Neuronal stem cell (in vitro differentiated cells): ENCODE measurements at regions not wholly inside any gene's neighbourhood (a gene's known extent, or its start where the extent isn't known, plus 50 kb on each side); places are given as distances from the start of the nearest gene placed in this dataset.

ENCODE experiments used
- DNase-seq: peaks from one replicate; pipeline ENCODE4 v3.0.0-alpha.2; 2013; ENCODE audit warnings: low spot score
- H2AFZ ChIP-seq: one replicate; pipeline ENCODE4 v1.6.1; 2013; ENCODE audit warnings: mild to moderate bottlenecking, low read length, inconsistent platforms
- H2AK5ac ChIP-seq: 2 replicates; pipeline ENCODE4 v1.6.1; 2013; ENCODE audit warnings: low read depth, mild to moderate bottlenecking, inconsistent platforms, low read length, moderate library complexity, mixed read lengths
- H2BK120ac ChIP-seq: 2 replicates; pipeline ENCODE4 v1.6.1; 2013; ENCODE audit warnings: low read depth, mild to moderate bottlenecking, inconsistent platforms, low read length, moderate library complexity, mixed read lengths
- H2BK12ac ChIP-seq: one replicate; pipeline ENCODE4 v1.6.1; 2013; ENCODE audit warnings: low read length, inconsistent platforms
- H2BK15ac ChIP-seq: 2 replicates; pipeline ENCODE4 v1.6.1; 2013; ENCODE audit warnings: mild to moderate bottlenecking, low read length, inconsistent platforms, mixed read lengths
- H2BK5ac ChIP-seq: one replicate; pipeline ENCODE4 v1.6.1; 2013; ENCODE audit warnings: inconsistent platforms, mild to moderate bottlenecking, low read length, moderate library complexity
- H3K14ac ChIP-seq: one replicate; pipeline ENCODE4 v1.6.1; 2013; ENCODE audit warnings: low read length, inconsistent platforms
- H3K18ac ChIP-seq: 2 replicates; pipeline ENCODE4 v1.6.1; 2013; ENCODE audit warnings: low read length, inconsistent platforms
- H3K23ac ChIP-seq: 2 replicates; pipeline ENCODE4 v1.6.1; 2013; ENCODE audit warnings: low read depth, mild to moderate bottlenecking, mixed read lengths, low read length, inconsistent platforms; ENCODE audit not compliant: poor library complexity
- H3K27ac ChIP-seq: replicated peaks from 3 replicates; pipeline ENCODE4 v1.5.1; 2013; ENCODE audit warnings: low read length, inconsistent platforms
- H3K27me3 ChIP-seq, 3 experiments: 2 replicates each; pipeline ENCODE4 v1.6.1; 2013; ENCODE audit warnings: low read length in 3 of 3, mild to moderate bottlenecking in 2 of 3, inconsistent platforms in 1 of 3, low read depth in 1 of 3, mixed read lengths in 1 of 3, moderate library complexity in 1 of 3; ENCODE audit not compliant: control insufficient read depth in 3 of 3, insufficient read depth in 3 of 3
- H3K36me3 ChIP-seq, 2 donors: replicated peaks in 1 of 2; 2 replicates each; pipeline ENCODE4 v1.6.1; 2013; ENCODE audit warnings: low read length in 2 of 2; ENCODE audit not compliant: control insufficient read depth in 2 of 2, insufficient read depth in 2 of 2
- H3K4ac ChIP-seq: 2 replicates; pipeline ENCODE4 v1.6.1; 2013; ENCODE audit warnings: inconsistent platforms, mild to moderate bottlenecking, low read length, moderate library complexity
- H3K4me1 ChIP-seq, 2 donors: 1 replicate in 1 of 2; 2 replicates in 1 of 2; pipeline ENCODE4 v1.6.1; 2013; ENCODE audit warnings: low read length in 2 of 2, low read depth in 1 of 2; ENCODE audit not compliant: control insufficient read depth in 2 of 2, insufficient read depth in 1 of 2
- H3K4me2 ChIP-seq: one replicate; pipeline ENCODE4 v1.6.1; 2013; ENCODE audit warnings: mild to moderate bottlenecking, low read length, inconsistent platforms; ENCODE audit not compliant: insufficient read depth, poor library complexity, severe bottlenecking
- H3K4me3 ChIP-seq, 2 donors: 2 replicates each; pipeline ENCODE4 v1.5.1; 2013; ENCODE audit warnings: low read length in 2 of 2, mild to moderate bottlenecking in 2 of 2, inconsistent platforms in 1 of 2, moderate library complexity in 1 of 2
- H3K79me1 ChIP-seq: one replicate; pipeline ENCODE4 v1.6.1; 2013; ENCODE audit warnings: low read depth, mild to moderate bottlenecking, inconsistent platforms, low read length, moderate library complexity
- H3K9ac ChIP-seq: one replicate; pipeline ENCODE4 v1.6.1; 2013; ENCODE audit warnings: mild to moderate bottlenecking, low read depth, low read length, inconsistent platforms; ENCODE audit not compliant: poor library complexity
- H3K9me3 ChIP-seq, 2 donors: replicated peaks in 1 of 2; 2 replicates each; pipeline versions ENCODE3 to v1.6.1; 2013; ENCODE audit warnings: low read length in 2 of 2, mild to moderate bottlenecking in 2 of 2, inconsistent platforms in 1 of 2, low read depth in 1 of 2, mixed read lengths in 1 of 2, moderate library complexity in 1 of 2; ENCODE audit not compliant: control insufficient read depth in 2 of 2, insufficient read depth in 1 of 2
- H4K8ac ChIP-seq: one replicate; pipeline ENCODE4 v1.6.1; 2013; ENCODE audit warnings: low read depth, mild to moderate bottlenecking, inconsistent platforms, low read length, moderate library complexity
- H4K91ac ChIP-seq: one replicate; pipeline ENCODE4 v1.6.1; 2013; ENCODE audit warnings: low read length, low read depth, mild to moderate bottlenecking, inconsistent platforms; ENCODE audit not compliant: poor library complexity
- WGBS, 2 donors: extraction: QIAGEN DNeasy Blood & Tissue Kit; methylation state at CpG; one replicate each; pipeline ENCODE4 v1.1.7; 2013; ENCODE audit warnings: missing lambda C conversion rate in 2 of 2, mixed read lengths in 1 of 2; ENCODE audit not compliant: insufficient read length in 2 of 2, insufficient replicate concordance in 1 of 2; ENCODE audit errors: extremely low coverage in 2 of 2; 5-methylcytosine and 5-hydroxymethylcytosine counted together

DNA sequence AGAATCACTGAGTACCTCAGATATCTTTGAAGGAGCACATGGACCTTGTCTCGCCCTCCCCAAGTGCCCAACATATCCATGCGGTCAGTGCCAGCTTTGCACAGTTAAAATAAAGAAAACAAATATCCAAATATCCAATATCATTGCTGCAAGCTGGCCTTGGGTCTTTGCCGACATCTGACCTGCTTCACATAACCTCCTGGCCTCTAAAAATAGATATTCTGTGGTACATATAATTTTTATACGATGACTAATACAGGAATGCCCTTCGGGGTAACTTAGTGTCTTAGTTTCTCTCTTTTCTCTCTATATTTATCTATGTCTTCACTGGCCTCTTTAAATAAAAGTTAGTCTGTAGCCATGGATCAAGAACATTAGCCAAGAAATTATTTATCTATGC, 67.8 kb downstream of the MAF start:
- H3K27me3 ChIP-seq, result no peaks in the 10 kb centered on the region

DNA sequence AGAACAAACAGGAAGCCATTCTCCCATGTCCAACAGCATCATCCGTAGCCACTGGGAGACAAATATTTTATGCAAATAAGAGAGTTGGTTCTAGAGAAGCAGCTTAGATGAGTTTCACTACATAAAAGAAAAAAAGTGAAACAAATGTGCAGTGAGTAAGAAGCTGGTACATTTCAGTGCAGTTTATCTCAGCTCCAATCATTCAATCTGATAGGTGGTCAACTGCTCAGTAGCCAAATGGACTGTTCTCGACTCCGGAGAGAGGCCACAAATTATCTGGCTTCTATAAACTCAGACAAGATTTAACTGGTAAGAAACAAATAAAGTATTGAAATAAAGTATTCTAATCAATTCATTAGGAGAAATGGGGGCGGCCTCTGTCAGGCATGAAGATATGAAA, 68.3 kb downstream of the MAF start:
- Histone ChIP-seq H4K8ac (no peak overlapping the region), H3K4ac (no peak overlapping the region), H3K14ac (no peak overlapping the region), H2BK120ac (no peak overlapping the region), H3K23ac (no peak overlapping the region), H3K4me2 (no peak overlapping the region), H4K91ac (no peak overlapping the region), H3K27ac (no peak overlapping the region), H2AFZ (no peak overlapping the region), H2BK15ac (no peak overlapping the region), H2BK12ac (no peak overlapping the region), H3K36me3 (no peaks in the 10 kb centered on the region), H2AK5ac (no peak overlapping the region), H2BK5ac (no peak overlapping the region), H3K79me1 (no peaks in the 10 kb centered on the region), H3K4me3 (no peak overlapping the region), H3K18ac (no peak overlapping the region), H3K9me3 (peaks cover 2 to 3% of the 10 kb centered on the region in 2 donors), H3K9ac (no peak overlapping the region), H3K4me1 (peaks cover 0 to 4% of the 10 kb centered on the region in 2 donors), H3K27me3 (no peaks in the 10 kb centered on the region)
- DNase-seq, result no peak
- whole genome bisulfite sequencing, 2 donors, result no CpG with 5 or more reads among the region's 4 CpGs

More for the DNA sequence above, 67.8 kb downstream of the MAF start:
- no peaks in the 10 kb centered on the region for H3K36me3 ChIP-seq
- H2BK12ac ChIP-seq, result no peak overlapping the region
- no peak overlapping the region for H4K8ac ChIP-seq
- no peak overlapping the region for H4K91ac ChIP-seq
- no peak overlapping the region for H3K4me3 ChIP-seq
- no peak overlapping the region for H3K4me2 ChIP-seq
- H2AK5ac ChIP-seq, result no peak overlapping the region
- no peak for DNase-seq
- no peak overlapping the region for H2BK5ac ChIP-seq
- no peak overlapping the region for H2BK15ac ChIP-seq
- H3K14ac ChIP-seq, result no peak overlapping the region
- H3K9ac ChIP-seq, result no peak overlapping the region
- H3K23ac ChIP-seq, result no peak overlapping the region
- H3K9me3 ChIP-seq, result peaks cover 2 to 3% of the 10 kb centered on the region in 2 donors
- no CpG with 5 or more reads among the region's 5 CpGs for WGBS, 2 donors
- H3K4ac ChIP-seq, result no peak overlapping the region
- no peak overlapping the region for H2AFZ ChIP-seq
- H3K18ac ChIP-seq, result no peak overlapping the region
- no peak overlapping the region for H2BK120ac ChIP-seq
- H3K79me1 ChIP-seq, result no peaks in the 10 kb centered on the region
- no peak overlapping the region for H3K27ac ChIP-seq
- peaks cover 0 to 4% of the 10 kb centered on the region in 2 donors for H3K4me1 ChIP-seq

DNA sequence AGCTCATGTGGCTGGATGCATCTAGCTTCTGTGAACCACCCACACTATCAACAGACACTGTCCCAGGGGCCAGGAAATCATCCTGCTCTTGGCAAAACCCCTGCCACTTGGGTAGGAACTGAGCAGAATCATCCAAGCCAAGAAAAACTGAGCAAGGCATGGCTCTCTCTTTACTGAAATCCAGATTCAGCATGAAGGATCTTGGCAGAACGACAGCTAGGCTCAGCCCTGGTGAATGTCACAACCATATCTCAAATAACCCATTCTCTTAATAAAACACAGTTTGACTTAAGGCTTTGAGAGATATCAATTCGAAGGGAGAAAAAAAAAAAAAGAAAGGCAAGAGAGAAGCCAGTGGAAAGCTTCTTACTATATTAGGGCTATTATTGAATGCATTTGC, 72.2 kb downstream of the MAF start:
- Histone ChIP-seq H2AK5ac (no peak overlapping the region), H3K4ac (no peak overlapping the region), H3K36me3 (no peaks in the 10 kb centered on the region), H4K91ac (no peak overlapping the region), H3K23ac (no peak overlapping the region), H2BK5ac (no peak overlapping the region), H3K79me1 (no peaks in the 10 kb centered on the region), H3K27me3 (no peaks in the 10 kb centered on the region), H2BK120ac (no peak overlapping the region), H3K9me3 (peaks cover 2 to 3% of the 10 kb centered on the region in 2 donors), H3K4me2 (no peak overlapping the region), H2BK12ac (no peak overlapping the region), H3K14ac (no peak overlapping the region), H3K4me3 (no peak overlapping the region), H2AFZ (no peak overlapping the region), H4K8ac (no peak overlapping the region), H3K9ac (no peak overlapping the region), H3K18ac (no peak overlapping the region), H3K4me1 (peaks cover 0 to under 1% of the 10 kb centered on the region in 2 donors), H2BK15ac (no peak overlapping the region), H3K27ac (no peak overlapping the region)
- no CpG with 5 or more reads among the region's 2 CpGs for WGBS, 2 donors
- DNase-seq, result no peak

DNA sequence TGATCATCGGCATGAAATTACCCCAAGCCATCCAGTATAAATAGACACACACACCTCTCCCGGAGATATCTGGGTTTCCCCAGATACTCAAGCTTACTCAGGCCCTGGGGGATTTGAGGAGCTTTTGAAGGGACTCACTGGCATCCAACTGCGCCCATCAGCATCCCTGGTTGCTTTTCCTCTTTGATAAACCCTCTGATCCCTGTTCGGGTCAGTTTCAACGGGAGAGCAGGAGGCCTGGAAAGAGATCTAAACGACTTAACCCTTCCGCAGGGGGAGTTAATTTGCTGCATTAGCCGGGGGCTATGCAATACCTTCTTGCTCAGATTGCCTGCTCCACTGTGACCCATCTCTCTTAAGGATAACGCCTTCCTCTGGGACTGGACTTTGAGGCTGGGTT, 76.6 kb downstream of the MAF start:
- Histone ChIP-seq H2BK15ac (no peak overlapping the region), H3K4ac (no peak overlapping the region), H2BK12ac (no peak overlapping the region), H3K18ac (no peak overlapping the region), H3K4me3 (no peak overlapping the region), H2BK5ac (no peak overlapping the region), H3K36me3 (no peaks in the 10 kb centered on the region), H3K27me3 (no peaks in the 10 kb centered on the region), H3K23ac (no peak overlapping the region), H2BK120ac (no peak overlapping the region), H2AK5ac (no peak overlapping the region), H3K4me1 (no peaks in the 10 kb centered on the region), H3K9ac (no peak overlapping the region), H3K14ac (no peak overlapping the region), H4K8ac (no peak overlapping the region), H4K91ac (no peak overlapping the region), H3K27ac (no peak overlapping the region), H3K9me3 (no peaks in the 10 kb centered on the region), H2AFZ (no peak overlapping the region), H3K4me2 (no peak overlapping the region), H3K79me1 (no peaks in the 10 kb centered on the region)
- no peak for DNase-seq
- no CpG with 5 or more reads among the region's 9 CpGs for WGBS, 2 donors
